ENCODE measurements at regions not wholly inside any gene's neighbourhood (a gene's known extent, or its start where the extent isn't known, plus 50 kb on each side); places are given as distances from the start of the nearest gene placed in this dataset.
"Not testable (repeated sequence)": the region's sequence is repeated elsewhere in the genome, so short reads cannot be mapped to it uniquely, and the experiment has no call there.

GRCh38 chr16:79966226-79966625, 365.7 kb upstream of the MAF start:
- no peak for DNase-seq

DNA sequence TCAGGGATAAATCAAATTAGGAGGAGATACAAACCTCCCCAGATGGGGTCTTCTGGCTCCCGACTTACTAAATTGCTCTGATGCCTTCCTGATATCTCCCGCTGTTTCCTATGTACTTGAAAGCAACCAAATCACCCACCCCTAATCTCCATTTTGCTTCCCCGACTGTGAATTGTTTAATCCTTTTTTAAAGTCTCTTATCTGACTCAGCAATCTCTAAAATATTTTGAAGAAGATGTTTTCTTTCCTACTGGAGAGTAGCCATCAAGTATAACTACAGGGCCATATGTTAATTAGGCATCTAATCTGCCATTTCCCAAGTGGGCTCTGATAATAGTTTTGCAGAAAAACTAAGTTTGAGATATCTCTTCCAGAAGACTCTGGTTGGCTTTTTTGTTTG, 365.2 kb upstream of the MAF start:
- no peak for DNase-seq

DNA sequence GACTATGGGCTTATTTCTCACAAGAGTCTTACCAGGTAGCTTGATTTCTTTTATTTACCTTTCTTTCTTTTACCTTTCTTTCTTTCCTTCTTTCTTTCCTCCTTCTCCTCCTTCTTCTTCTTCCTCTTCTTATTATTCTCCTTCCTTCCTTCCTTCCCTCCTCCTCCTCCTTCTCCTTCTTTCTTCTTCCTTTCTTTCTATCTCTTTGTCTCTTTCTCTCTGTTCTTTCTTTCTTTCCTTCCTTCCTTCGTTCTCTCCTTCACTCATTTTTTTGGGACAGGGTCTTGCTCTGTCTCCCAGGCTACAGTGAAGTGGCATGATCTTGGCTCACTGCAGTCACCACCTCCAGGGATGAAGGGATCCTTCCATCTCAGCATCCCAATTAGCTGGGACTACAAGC, 363.6 kb upstream of the MAF start:
- DNase-seq, result no peak

DNA sequence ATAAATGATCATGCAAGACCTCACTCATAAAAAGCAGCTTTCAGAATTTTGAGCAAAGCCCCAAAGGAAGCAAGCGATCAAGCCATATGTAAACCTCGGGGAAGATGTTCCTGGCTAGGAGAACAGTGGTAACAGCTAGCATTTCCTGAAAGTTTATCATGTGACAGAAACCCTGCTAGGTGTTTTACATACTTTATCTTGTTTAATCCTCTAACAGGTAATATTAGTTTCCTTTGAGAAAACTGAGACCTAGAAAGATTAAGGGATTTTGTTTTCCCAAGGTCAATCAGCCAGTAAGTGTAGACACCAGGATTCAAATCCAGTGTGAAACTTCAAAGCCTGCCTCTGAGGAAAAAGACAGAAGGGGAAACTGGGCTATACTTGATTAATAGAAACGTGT, 362.4 kb upstream of the MAF start:
- no peak for DNase-seq

GRCh38 chr16:79959226-79959625, 358.7 kb upstream of the MAF start:
- no peak for DNase-seq

GRCh38 chr16:79954921-79955705, 354.6 kb upstream of the MAF start:
- no peak for DNase-seq

- DNase-seq, result no peak
Observed at GRCh38 chr16:79950932-79951719, 350.6 kb upstream of the MAF start.

DNA sequence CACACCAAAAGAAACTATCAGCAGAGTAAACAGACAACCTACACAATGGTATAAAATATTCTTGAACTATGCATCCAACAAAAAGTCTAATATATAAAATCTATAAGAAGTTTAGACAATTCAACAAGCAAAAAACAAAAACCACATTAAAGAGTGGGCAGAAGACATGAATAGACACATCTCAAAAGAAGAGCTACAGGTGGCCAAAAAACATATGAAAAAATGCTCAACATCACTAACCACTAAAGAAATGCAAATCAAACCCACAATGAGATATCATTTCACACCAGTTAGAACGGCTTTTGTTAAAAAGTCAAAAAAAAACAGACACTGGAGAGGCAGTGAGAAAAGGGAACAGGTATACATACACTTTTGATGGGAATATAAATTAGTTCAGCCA, 348.9 kb upstream of the MAF start:
- no peak for DNase-seq

GRCh38 chr16:79947771-79948170, 347.2 kb upstream of the MAF start:
- DNase-seq, result no peak

GRCh38 chr16:79946252-79946651, 345.7 kb upstream of the MAF start:
- DNase-seq, result no peak

- DNase-seq, result no peak
Observed at GRCh38 chr16:79943736-79944135, 343.2 kb upstream of the MAF start.

- no peak for DNase-seq
Observed at GRCh38 chr16:79938575-79938974, 338.0 kb upstream of the MAF start.

DNA sequence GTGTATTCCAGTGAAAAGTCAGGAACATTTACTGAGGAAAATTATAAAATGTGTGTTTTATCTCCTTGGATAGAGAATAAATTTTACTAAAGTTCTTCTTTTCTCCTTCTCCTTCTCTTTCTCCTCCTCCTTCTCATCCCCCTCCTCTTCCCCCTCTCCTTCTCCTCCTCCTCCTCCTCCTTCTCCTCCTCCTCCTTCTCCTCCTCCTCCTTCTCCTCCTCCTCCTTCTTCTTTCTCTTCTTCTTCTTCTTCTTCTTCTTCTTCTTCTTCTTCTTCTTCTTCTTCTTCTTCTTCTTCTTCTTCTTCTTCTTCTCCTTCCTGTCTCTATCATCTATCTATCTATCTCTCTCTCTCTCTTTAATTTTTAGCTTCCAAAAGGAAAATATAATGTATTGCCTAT, 337.1 kb upstream of the MAF start:
- DNase-seq, result not testable (repeated sequence)

DNA sequence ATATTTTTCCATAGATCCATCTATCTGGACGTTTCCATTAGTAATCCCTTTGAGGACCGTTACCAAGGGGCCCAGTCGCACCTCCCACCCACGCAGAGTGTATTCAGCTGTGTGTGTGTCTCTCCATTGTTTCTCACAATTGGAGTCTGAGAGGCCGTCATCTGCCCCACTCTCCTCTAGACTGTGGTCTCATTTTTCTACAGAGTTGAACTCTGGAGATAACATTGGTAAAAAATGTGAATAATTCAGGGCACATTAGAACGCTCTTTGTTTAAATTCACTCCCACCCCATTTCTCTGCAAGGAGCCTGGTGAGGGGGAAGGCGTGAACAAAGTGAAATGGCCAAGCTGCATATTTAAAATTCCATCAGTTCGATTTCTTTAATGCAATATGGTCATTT, 333.1 kb upstream of the MAF start:
- DNase-seq, result no peak

DNA sequence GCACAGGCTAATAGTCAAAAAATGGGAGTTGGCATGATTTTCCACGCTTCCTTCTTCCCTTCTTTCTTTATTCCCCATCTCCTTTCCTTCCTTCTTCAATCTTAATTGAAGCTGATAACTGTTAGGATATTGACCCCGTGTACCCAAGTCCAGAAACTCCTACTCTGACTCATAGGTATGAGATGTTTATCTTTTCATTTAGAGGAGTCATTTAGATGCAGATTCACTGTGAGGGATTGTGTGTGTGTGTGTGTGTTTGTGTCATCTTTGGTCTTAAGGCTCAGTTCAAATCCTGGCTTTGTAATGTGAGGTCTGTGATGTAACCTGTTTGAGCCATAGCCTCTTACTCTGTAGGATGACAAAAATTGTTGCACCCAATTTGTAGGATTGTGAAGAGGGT, 332.0 kb upstream of the MAF start:
- DNase-seq, result no peak

DNA sequence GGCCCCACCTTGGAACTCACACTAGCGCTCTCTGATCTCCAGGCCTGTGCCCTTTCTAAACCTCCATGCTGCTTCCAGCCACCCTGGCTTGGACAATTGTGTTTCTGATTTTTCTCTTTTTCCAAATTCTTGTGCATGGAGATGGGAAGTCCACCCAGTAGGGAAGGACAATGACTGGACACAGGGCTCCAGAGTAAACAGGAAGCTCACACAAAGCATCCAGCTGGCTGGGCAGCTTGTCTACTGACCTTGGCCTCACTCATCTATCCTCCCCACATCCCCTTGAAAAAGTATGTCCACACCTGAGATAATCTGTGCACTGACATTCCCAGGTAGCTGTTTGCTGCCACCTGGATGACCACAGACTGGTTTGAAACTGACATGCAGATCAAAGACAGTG, 331.2 kb upstream of the MAF start:
- no peak for DNase-seq

DNA sequence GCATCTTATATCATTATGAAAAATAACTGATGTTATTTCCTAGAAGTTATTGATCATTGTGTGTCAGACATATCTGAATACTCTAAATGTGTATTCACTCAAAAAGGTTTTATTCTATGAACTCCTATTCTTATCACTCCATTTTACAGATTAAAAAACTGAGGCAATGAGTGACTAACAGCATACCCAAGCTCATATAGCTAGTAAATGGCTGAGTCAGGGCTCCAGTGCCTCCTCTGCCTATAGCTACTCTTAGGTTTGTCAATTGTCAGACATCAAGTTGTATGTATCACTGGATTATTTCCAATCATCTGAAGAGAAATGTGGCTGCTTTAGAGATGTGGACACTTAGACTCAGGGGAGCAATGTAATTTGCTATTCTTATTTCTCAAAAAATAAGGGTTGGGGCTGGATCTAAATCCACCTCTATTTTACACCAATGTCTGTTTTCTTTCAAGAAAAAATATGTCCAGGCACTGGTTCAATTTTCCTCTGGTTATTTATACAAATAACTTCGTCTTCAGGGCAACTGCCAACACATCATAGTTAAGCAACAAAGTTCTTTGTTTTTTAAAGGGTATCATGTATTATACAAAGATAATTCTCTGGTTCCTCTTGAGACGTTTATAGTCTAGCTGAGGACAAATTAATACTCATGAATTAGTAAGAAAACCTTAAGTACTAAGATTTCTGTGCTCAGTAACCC, 328.9 kb upstream of the MAF start:
- DNase-seq, result no peak

DNA sequence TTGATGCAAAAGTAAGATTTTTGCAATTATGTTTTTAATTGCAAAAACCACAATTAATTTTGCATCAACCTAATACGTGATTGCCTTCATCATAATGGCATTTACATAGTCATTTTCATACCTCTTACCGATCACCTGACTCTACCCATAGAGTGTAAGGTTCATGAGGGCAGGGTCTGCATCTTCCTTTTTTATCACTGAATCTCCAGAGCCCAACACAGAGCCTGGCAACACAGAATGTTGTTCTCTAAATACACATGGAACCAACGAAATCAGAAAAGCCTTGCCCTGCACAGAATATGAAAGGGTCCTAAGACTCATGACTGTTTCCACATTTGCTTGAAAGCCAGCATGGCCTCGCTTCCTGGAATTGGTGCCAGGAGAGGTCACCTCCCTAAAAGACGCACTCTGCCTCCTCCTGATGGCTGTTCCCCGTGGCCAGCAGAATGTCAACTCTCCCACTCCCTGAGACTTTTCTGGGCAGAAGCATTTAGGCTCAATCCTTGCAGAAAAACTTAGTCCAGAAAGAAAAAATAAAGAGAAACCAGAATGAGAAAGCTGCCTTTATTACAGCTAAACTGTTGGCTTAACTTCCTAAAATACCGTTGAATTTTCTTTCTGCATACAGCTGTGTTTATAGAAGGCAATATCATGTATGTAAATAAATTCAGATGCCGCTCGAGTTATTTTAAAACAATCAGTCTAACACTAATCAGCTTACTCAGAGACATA, 327.8 kb upstream of the MAF start:
- DNase-seq, result no peak

DNA sequence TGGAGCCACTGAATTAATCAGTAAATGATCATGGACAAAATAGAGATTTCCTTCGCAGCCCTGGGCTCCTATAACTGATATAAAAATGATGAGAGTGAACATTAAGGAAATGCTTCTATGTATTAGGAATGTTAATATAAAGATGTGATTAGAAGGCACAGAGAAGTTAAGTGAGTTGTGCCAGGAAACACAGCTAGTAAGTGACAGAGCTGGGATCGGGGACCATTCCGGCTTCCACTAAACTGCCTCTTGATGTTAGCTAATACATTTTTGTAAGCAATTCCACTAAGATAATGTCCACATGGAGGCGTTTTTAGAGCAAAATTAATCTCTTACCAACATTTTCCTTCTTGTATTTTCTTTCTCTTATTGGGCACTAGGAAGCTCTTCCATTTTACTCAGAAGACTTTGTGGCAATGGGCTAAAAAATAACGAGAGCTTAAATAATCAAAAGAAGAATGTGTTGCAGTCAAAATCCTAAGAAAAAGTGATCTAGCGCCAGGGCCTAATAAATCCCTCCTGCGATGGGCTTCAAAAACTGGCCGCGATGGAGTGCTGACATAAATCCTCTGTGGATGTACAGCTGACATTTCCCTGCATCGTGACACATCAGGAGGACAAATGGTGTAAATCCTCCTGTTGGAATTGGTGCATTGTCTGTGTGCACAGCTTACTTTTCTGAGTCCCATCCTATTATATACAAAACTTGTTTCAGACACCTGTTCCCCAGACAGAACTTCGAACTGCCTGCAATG, 326.1 kb upstream of the MAF start:
- DNase-seq, result no peak

DNA sequence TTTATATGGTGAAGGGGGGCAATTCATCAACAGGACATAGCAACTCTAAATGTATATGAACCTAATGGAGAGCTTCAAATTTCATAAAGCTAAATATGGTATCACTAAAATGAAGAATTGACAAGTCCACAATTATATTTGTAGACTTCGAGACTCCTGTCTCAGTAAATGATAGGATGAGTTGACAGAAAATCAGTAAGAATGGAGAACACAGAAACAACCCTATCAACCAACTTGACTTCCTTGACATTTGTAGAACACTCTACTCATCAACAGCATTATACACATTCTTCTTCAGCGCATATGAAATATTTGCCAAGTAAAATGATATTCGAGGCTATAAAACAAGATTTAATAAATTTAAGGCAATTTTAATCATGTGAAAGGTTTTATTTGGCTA, 322.9 kb upstream of the MAF start:
- no peak for DNase-seq

- DNase-seq, result no peak
Observed at GRCh38 chr16:79920685-79921084, 320.1 kb upstream of the MAF start.

GRCh38 chr16:79918916-79919315, 318.4 kb upstream of the MAF start:
- DNase-seq, result no peak
